Suprapubic skin (tissue), 4 donors: ENCODE measurements at regions not wholly inside any gene's neighbourhood (a gene's known extent, or its start where the extent isn't known, plus 50 kb on each side); places are given as distances from the start of the nearest gene placed in this dataset.

Source experiments
- DNase-seq, 2 donors: peaks; one replicate each; pipeline ENCODE4 v3.0.0-alpha.2; 2019; ENCODE audit warnings: low spot score in 2 of 2
- H3K27ac ChIP-seq: fragments of 200-600 bp; sonication (generic); one replicate; pipeline ENCODE4 v1.5.1; 2019
- H3K27me3 ChIP-seq: fragments of 200-600 bp; sonication (generic); one replicate; pipeline ENCODE4 v1.5.1; 2019
- H3K36me3 ChIP-seq: fragments of 200-600 bp; sonication (generic); one replicate; pipeline ENCODE4 v1.5.1; 2019
- H3K4me1 ChIP-seq: fragments of 200-600 bp; sonication (generic); one replicate; pipeline ENCODE4 v1.5.1; 2019
- H3K4me3 ChIP-seq: fragments of 200-600 bp; sonication (generic); one replicate; pipeline ENCODE4 v1.5.1; 2019; ENCODE audit warnings: mild to moderate bottlenecking
- H3K9me3 ChIP-seq: fragments of 200-600 bp; sonication (generic); one replicate; pipeline ENCODE4 v1.5.1; 2019
- CTCF ChIP-seq, 2 donors: fragments of 200-600 bp in 1 of 2; fragments of 450-650 bp in 1 of 2; sonication (generic) in 1 of 2; IDR thresholded peaks; one replicate each; pipeline ENCODE4 v1.5.1; 2016 to 2019; ENCODE audit warnings: antibody characterized with exemption in 2 of 2, mild to moderate bottlenecking in 1 of 2, moderate library complexity in 1 of 2
- EP300 ChIP-seq: sonication (generic); formaldehyde crosslinking; IDR thresholded peaks from one replicate; pipeline ENCODE4 v1.6.1; 2017; ENCODE audit warnings: antibody characterized with exemption
- POLR2A ChIP-seq, 2 donors: fragments of 450-650 bp; IDR thresholded peaks; one replicate each; pipeline ENCODE4 v1.6.1; 2017; ENCODE audit warnings: antibody characterized with exemption in 2 of 2, mild to moderate bottlenecking in 2 of 2, moderate library complexity in 2 of 2
- POLR2AphosphoS5 ChIP-seq, 3 donors: sonication (generic); formaldehyde crosslinking; IDR thresholded peaks; one replicate each; pipeline ENCODE4 v1.6.1; 2017; ENCODE audit warnings: antibody characterized with exemption in 3 of 3
- WGBS: methylation state at CpG from one replicate; pipeline ENCODE4 v1.1.5; 2018; 5-methylcytosine and 5-hydroxymethylcytosine counted together

DNA sequence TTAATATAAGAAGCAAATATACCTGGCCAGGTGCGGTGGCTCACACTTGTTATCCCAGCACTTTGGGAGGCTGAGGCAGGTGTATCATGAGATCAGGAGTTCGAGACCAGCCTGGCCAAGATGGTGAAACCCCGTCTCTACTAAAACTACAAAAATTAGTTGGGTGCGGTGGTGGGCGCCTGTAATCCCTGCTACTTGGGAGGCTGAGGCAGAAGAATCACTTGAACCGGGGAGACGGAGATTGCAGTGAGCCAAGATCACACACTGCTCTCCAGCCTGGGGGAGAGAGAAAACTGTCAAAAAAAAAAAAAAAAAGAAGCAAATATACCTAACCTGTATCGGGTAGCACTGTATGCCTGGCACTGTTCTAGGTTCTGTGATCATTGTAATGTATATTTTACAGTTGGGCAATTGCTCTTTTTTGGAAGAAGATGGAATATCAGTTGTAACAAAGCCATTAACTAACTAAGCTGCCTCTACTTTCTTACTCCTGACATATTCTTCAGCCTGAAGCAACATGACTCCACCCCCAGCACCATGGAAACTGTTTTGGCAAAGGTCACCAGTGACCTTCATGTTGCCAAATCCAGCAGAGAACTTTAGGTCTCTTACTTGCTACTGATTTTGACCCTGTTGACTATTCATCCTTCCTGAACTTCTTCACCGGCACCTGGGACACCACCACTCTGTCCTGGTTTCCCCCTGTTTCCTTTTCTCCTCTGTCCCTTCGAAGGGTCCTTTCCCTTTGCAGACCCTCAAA, 203.8 kb downstream of the RPLP1 start:
- no peak for DNase-seq
- peaks cover 10% of the 10 kb centered on the region for H3K27me3 ChIP-seq
- WGBS = 92% methylated on average over 10 of the region's 10 CpGs
- H3K27ac ChIP-seq = no peak overlapping the region
- no peaks in the 10 kb centered on the region for H3K9me3 ChIP-seq
- TF ChIP-seq EP300 = no peak
- no peak for TF ChIP-seq POLR2AphosphoS5 (IDR thresholded peaks at IDR 0.05)
- no peak for TF ChIP-seq CTCF (IDR thresholded peaks at IDR 0.05)
- TF ChIP-seq POLR2A (IDR thresholded peaks at IDR 0.05) = no peak
- no peak overlapping the region for H3K4me3 ChIP-seq
- no peaks in the 10 kb centered on the region for H3K4me1 ChIP-seq
- H3K36me3 ChIP-seq = no peaks in the 10 kb centered on the region

DNA sequence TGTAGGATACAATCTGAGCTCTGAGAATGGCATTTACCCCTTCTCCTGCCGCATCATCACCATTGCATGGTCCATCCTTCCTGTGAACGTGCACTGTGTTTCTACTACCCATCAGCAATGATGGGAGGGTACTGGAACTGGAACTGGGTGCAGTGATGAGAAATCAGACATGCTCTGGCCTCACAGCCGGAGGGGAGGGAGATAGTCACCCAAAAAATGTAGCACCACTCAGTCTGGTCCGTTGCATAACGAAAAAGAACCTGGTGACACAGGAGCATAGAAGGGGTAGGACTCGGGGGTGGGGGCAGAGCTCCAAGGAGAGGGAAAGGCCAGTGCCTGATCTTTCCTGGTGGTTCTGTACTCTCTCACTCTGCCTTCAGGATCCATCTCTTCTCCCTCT, 205.0 kb downstream of the RPLP1 start:
- DNase-seq = no peak
- Histone ChIP-seq H3K4me1 (no peaks in the 10 kb centered on the region), H3K4me3 (no peak overlapping the region), H3K36me3 (no peaks in the 10 kb centered on the region), H3K27ac (no peak overlapping the region), H3K27me3 (peaks cover 10% of the 10 kb centered on the region), H3K9me3 (no peaks in the 10 kb centered on the region)
- TF ChIP-seq CTCF (IDR thresholded peaks at IDR 0.05) (no peak), POLR2AphosphoS5 (IDR thresholded peaks at IDR 0.05) (no peak), EP300 (no peak), POLR2A (IDR thresholded peaks at IDR 0.05) (no peak)
- WGBS = 91% methylated on average over 6 of the region's 6 CpGs

DNA sequence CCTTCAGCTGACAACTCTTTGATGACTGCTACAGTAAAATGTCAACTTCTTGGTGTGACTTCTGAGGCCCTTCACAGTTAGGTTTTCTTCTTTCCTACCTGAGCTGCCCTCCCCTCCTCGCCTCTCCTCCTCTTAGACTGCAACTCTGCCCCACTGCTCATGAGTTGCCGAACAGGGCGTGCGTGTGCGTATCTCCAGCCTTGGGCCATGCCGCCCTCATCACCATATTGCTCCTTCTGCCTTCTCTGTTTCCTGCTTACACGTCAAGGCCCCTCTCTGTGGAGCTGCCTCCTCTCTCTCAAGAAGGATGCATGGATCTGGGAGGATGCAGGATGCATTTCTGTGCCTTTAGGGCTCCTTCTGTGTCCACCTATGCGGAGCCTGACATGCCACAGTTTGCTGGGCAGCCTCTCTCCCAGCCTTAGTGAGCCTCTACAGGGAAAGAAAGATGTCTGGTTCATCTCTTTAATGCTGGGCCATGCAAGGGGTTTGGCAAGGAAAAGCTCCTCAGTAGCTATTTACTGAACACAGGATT, 205.9 kb downstream of the RPLP1 start:
- DNase-seq = no peak

DNA sequence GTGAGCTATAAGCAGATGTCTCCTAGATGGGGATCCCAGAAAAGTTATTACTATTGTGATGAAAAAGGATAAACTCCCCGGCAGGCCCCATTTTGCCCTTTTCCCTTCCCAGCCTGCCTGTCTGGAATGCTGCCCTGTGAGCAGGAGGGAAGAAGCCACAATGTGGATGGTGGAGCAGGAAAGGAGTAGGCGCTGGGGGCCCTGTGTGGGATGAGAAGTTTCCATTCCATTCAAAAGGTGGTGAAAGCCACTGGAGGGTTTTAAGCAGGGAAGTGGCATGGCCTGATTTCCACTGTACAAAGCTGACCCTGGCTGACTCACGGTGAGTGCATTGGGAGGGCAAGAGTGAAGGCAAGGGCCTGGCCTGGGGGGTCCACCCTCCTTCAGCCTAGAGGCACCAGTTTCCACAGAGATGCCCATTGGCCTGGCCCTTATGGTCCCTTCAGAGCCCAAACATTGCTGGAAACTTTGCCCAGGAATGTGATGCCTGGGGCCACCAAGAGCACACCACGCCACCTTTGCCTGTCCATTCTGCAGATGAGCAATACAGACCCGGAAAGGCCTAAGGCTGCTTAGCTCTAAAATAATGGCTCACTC, 206.9 kb downstream of the RPLP1 start:
- no peaks in the 10 kb centered on the region for H3K36me3 ChIP-seq
- peaks cover 14% of the 10 kb centered on the region for H3K27me3 ChIP-seq
- 100% methylated on average over 3 of the region's 5 CpGs for WGBS
- H3K4me1 ChIP-seq = peaks cover 10% of the 10 kb centered on the region
- H3K4me3 ChIP-seq = no peak overlapping the region
- H3K27ac ChIP-seq = no peak overlapping the region
- TF ChIP-seq EP300 (no peak), POLR2AphosphoS5 (IDR thresholded peaks at IDR 0.05) (no peak)
- DNase-seq = no peak
- no peaks in the 10 kb centered on the region for H3K9me3 ChIP-seq

More for the DNA sequence above, 205.9 kb downstream of the RPLP1 start:
- Histone ChIP-seq H3K27ac (no peak overlapping the region), H3K4me1 (peaks cover 2% of the 10 kb centered on the region), H3K9me3 (no peaks in the 10 kb centered on the region), H3K36me3 (no peaks in the 10 kb centered on the region), H3K4me3 (no peak overlapping the region), H3K27me3 (peaks cover 10% of the 10 kb centered on the region)
- 85% methylated on average over 8 of the region's 8 CpGs for WGBS
- TF ChIP-seq POLR2AphosphoS5 (IDR thresholded peaks at IDR 0.05) (no peak), CTCF (IDR thresholded peaks at IDR 0.05) (no peak), EP300 (no peak), POLR2A (IDR thresholded peaks at IDR 0.05) (no peak)

DNA sequence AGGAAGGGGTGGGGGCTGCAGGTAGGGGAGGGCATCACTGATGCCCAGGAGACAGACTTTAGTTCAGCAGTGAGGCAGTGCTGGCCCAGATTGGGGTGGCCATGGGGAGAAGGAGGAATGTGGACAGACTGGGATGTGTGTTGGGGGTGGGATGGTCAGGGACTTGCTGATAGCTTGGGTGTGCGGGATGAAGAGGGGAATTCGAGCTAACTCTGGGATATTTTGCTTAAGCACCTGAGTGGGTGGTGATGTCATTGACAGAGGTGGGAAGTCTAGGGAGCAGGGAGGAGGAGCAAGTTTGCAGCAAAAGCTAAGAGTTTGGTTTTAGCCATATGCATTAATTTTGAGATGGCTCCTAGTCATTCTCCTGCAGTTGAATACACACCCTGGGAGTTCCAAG, 207.5 kb downstream of the RPLP1 start:
- 93% methylated on average over 2 of the region's 2 CpGs for WGBS
- no peak for DNase-seq
- no peak overlapping the region for H3K27ac ChIP-seq
- no peak overlapping the region for H3K4me3 ChIP-seq
- peaks cover 14% of the 10 kb centered on the region for H3K27me3 ChIP-seq
- H3K4me1 ChIP-seq = peaks cover 14% of the 10 kb centered on the region
- H3K36me3 ChIP-seq = no peaks in the 10 kb centered on the region
- H3K9me3 ChIP-seq = no peaks in the 10 kb centered on the region
- TF ChIP-seq CTCF (IDR thresholded peaks at IDR 0.05) (no peak), POLR2AphosphoS5 (IDR thresholded peaks at IDR 0.05) (no peak), EP300 (no peak), POLR2A (IDR thresholded peaks at IDR 0.05) (no peak)
